Heart right ventricle (tissue), 16 donors: ENCODE measurements at regions not wholly inside any gene's neighbourhood (a gene's known extent, or its start where the extent isn't known, plus 50 kb on each side); places are given as distances from the start of the nearest gene placed in this dataset.
A peak's percentile ranks its signal among the peaks of the same experiment; 100 is the strongest.

Experiments used
- ATAC-seq, 8 donors: fragments of 200-7000 bp; cut with Tn5 transposase; one replicate each; pipeline ENCODE4 v1.9.1; 2020; ENCODE audit warnings: mild to moderate bottlenecking in 8 of 8, moderate library complexity in 8 of 8, moderate number of reproducible peaks in 1 of 8
- DNase-seq, 2 donors: peaks; one replicate each; pipeline ENCODE4 v3.0.0-alpha.2; 2020
- H3K27ac ChIP-seq, 10 donors: fragments of 200-600 bp; sonication (generic) in 2 of 10; one replicate each; pipeline versions ENCODE4 v1.5.0 to v1.8.0; 2020 to 2022; ENCODE audit warnings: mild to moderate bottlenecking in 3 of 10
- H3K27me3 ChIP-seq, 7 donors: fragments of 200-600 bp; one replicate each; pipeline ENCODE4 v1.8.0; 2021 to 2022; ENCODE audit warnings: mild to moderate bottlenecking in 2 of 7
- H3K36me3 ChIP-seq, 9 donors: fragments of 200-600 bp; sonication (generic) in 1 of 9; one replicate each; pipeline versions ENCODE4 v1.5.0 to v1.8.0; 2020 to 2022; ENCODE audit warnings: mild to moderate bottlenecking in 2 of 9
- H3K4me1 ChIP-seq, 9 donors: fragments of 200-600 bp; sonication (generic) in 1 of 9; one replicate each; pipeline versions ENCODE4 v1.5.0 to v1.8.0; 2020 to 2022; ENCODE audit warnings: mild to moderate bottlenecking in 4 of 9
- H3K4me3 ChIP-seq, 10 donors: fragments of 200-600 bp; sonication (generic) in 2 of 10; one replicate each; pipeline versions ENCODE4 v1.5.0 to v1.8.0; 2020 to 2022; ENCODE audit warnings: mild to moderate bottlenecking in 7 of 10, moderate library complexity in 2 of 10
- H3K9me3 ChIP-seq, 11 donors: fragments of 200-600 bp in 10 of 11; sonication (generic) in 2 of 11; one replicate each; pipeline versions ENCODE4 v1.5.0 to v1.8.0; 2013 to 2022; ENCODE audit warnings: mild to moderate bottlenecking in 2 of 11, control low read depth in 1 of 11, moderate library complexity in 1 of 11
- WGBS, 2 donors: extraction: QIAGEN DNeasy Blood & Tissue Kit; methylation state at CpG; one replicate each; pipeline ENCODE4 v1.1.7; 2013; ENCODE audit warnings: inconsistent platforms in 1 of 2; 5-methylcytosine and 5-hydroxymethylcytosine counted together
- intact Hi-C, 10 donors: fragments of 100-400 bp; cut with DNase I; formaldehyde crosslinking; loops; one replicate each; pipeline versions ENCODE4 v1.11.1 to v1.14.2; 2022
- TF ChIP-seq, protein P1 (sequence below), 9 donors: fragments of 200-600 bp; sonication (generic) in 2 of 9; IDR thresholded peaks; one replicate each; pipeline versions ENCODE4 v1.5.0 to v1.8.0; 2021 to 2022; ENCODE audit warnings: antibody characterized with exemption in 9 of 9, mild to moderate bottlenecking in 5 of 9, moderate library complexity in 1 of 9
- donor health status: Arrhythmogenic right ventricular cardiomyopathy.
- donor health status: ischemic (EF 13 %, LVEDD 7.1; RV severe dilation, severe dysfunction).
- donor health status: healthy with polysubstance abuse.
- donor health status: DM: no; HTN: yes; CAD: no.
- donor health status: DM: no; HTN: no; CAD: no.
- donor health status: ischemic (EF 25% LVEDD 6.9; RV normal size, moderate dysfunction).
- donor health status: ischemic (EF 25% LVEDD 5.7; RV mildly dilated, moderate dysfunction).
- donor health status: healthy.
- donor health status: DM: yes; HTN: yes; CAD: no.
- donor health status: Ischemic cardiomyopathy.
- donor health status: ischemic (EF 35%, LVEDD 5.7; RV mildly dilated, moderate dysfunction).
- donor health status: nonischemic (EF 11% LVEDD 7.7; RV severe dilation, severe dysfunction).
- donor health status: DM: yes; HTN: yes; CAD: no.
- donor health status: PGD.
- donor health status: ischemic (EF 29% LVEDD 5.4; RV normal size, mild dysfunction).
- donor health status: nonischemic (EF 23%, LVEDD 6.1; RV moderate dilation, normal function).

DNA sequence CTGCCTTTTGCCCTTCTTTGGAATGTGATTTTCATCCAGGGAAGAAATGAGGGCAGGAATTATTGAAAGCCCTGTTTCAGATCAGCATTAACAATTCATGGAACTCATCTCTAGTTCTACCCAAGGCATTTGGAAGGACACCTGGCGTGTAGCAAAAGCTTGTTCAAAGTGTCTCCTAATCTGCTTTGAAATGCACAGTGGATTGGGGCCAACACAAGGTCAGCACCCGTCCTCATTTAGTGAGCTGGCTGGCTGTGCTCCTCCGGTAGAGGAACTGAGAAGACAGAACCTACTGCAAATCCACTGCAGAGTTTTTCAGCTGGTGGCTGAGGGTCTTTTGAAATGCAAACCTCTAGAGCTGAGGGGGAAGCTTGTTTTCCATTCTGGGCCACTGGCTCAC is 141.6 kb upstream of the STT3B start:
- no peaks in the 10 kb centered on the region for H3K27me3 ChIP-seq
- no peak overlapping the region for H3K27ac ChIP-seq
- WGBS, 2 donors = 42 to 49% methylated on average over 3 of the region's 3 CpGs
- intact Hi-C loops = no loop called here
- H3K9me3 ChIP-seq = peaks cover 0 to 5% (median 0%) of the 10 kb centered on the region in 11 donors
- TF ChIP-seq, protein P1, sequence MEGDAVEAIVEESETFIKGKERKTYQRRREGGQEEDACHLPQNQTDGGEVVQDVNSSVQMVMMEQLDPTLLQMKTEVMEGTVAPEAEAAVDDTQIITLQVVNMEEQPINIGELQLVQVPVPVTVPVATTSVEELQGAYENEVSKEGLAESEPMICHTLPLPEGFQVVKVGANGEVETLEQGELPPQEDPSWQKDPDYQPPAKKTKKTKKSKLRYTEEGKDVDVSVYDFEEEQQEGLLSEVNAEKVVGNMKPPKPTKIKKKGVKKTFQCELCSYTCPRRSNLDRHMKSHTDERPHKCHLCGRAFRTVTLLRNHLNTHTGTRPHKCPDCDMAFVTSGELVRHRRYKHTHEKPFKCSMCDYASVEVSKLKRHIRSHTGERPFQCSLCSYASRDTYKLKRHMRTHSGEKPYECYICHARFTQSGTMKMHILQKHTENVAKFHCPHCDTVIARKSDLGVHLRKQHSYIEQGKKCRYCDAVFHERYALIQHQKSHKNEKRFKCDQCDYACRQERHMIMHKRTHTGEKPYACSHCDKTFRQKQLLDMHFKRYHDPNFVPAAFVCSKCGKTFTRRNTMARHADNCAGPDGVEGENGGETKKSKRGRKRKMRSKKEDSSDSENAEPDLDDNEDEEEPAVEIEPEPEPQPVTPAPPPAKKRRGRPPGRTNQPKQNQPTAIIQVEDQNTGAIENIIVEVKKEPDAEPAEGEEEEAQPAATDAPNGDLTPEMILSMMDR (IDR thresholded peaks at IDR 0.05) = no peak
- no peaks in the 10 kb centered on the region for H3K36me3 ChIP-seq
- DNase-seq (no peak), ATAC-seq (no peak)
- no peak overlapping the region for H3K4me3 ChIP-seq
- H3K4me1 ChIP-seq = no peaks in the 10 kb centered on the region

DNA sequence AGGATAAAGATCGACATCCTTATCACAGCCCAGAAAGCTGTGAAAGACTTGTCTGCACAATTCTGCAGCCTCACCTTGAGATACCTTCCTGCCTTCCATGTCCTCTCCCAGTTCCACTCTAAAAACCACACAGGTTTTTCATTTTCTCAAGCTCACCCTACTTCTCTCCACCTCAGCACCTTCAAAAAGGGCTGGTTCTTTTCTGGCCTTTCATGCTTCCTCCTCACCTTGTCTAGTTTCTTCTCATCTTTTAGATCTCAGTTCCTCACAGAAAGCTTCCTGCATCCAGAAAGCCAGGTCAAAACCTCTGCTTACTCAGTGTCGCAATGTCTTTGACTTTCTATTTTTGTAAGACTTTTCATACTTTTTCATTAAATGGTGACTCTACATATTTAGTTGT is 140.2 kb upstream of the STT3B start:
- no peak for DNase-seq
- TF ChIP-seq, protein P1 (IDR thresholded peaks at IDR 0.05) = no peak
- intact Hi-C loops = no loop called here
- H3K4me1 ChIP-seq = no peaks in the 10 kb centered on the region
- ATAC-seq = no peak
- no peaks in the 10 kb centered on the region for H3K27me3 ChIP-seq
- H3K27ac ChIP-seq = no peak overlapping the region
- no peak overlapping the region for H3K4me3 ChIP-seq
- 76 to 86% methylated on average over 2 of the region's 2 CpGs for WGBS, 2 donors
- H3K36me3 ChIP-seq = no peaks in the 10 kb centered on the region
- H3K9me3 ChIP-seq = peaks cover 0 to 2% (median 0%) of the 10 kb centered on the region in 11 donors

DNA sequence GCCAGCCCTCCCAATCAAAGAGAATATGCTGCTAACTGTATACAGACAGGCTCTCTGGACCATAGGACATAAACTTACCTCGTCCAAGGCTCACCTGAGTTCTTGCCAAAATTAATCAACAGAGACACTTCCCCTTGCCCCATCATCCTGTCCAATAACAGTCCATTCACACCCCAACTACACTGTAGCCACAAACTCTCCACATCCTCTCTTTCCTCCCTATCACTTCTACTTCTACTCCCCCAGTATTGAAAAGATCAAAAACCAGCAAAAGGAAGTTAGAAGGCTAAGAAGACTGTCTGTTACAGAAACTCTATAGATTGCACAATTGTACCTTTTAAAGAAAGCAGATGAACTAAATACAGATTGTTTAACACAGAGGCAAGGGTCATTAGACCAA is 133.5 kb upstream of the STT3B start:
- Histone ChIP-seq H3K9me3 (peaks cover 0 to 4% (median 0%) of the 10 kb centered on the region in 11 donors), H3K4me1 (peaks cover 0 to 8% (median 0%) of the 10 kb centered on the region in 9 donors), H3K36me3 (no peaks in the 10 kb centered on the region), H3K27me3 (no peaks in the 10 kb centered on the region), H3K27ac (no peak overlapping the region), H3K4me3 (no peak overlapping the region)
- intact Hi-C loops = no loop called here
- TF ChIP-seq, protein P1 (IDR thresholded peaks at IDR 0.05) = no peak
- ATAC-seq (no peak), DNase-seq (no peak)
- 35 to 38% methylated on average over 1 of the region's 1 CpG for WGBS, 2 donors

DNA sequence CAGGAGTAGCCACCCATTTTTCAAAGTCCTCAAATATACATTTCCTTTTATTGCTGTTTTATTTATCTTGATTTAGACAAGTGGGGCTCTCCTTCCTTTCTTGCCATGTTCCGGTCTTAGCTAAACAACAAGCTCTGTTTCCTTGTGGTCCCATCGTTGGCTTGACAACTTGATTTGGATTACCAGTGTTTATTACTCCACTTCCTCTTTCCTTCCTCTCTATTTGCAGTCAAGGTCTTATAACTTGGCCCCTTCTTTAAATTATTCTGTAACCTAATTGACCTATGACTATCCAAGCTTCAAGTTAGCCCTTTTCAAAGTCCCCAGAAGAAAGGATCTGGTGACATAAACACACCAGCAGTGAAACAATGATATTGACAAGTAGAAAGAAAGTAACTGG is 130.6 kb upstream of the STT3B start:
- no peaks in the 10 kb centered on the region for H3K27me3 ChIP-seq
- peaks cover 0 to 4% (median 0%) of the 10 kb centered on the region in 11 donors for H3K9me3 ChIP-seq
- H3K27ac ChIP-seq = peak overlapping the region in 3 of 10 donors; percentile 48 to 65 (median 64)
- ATAC-seq = peak in 1 of 8 donors; percentile 30
- intact Hi-C loops = no loop called here
- no peak overlapping the region for H3K4me3 ChIP-seq
- no peaks in the 10 kb centered on the region for H3K36me3 ChIP-seq
- TF ChIP-seq, protein P1 (IDR thresholded peaks at IDR 0.05) = no peak
- DNase-seq = no peak
- WGBS, 2 donors = 54 to 71% methylated on average over 2 of the region's 2 CpGs
- H3K4me1 ChIP-seq = peaks cover 0 to 8% (median 0%) of the 10 kb centered on the region in 9 donors
